GM04503 (cell line): ENCODE measurements at regions not wholly inside any gene's neighbourhood (a gene's known extent, or its start where the extent isn't known, plus 50 kb on each side); places are given as distances from the start of the nearest gene placed in this dataset.

Experiments
- DNase-seq: peaks from one replicate; pipeline ENCODE4 v3.0.0-alpha.2; 2012; ENCODE audit warnings: low read depth

GRCh38 chr15:94177112-94177511 lies 54.2 kb upstream of the MCTP2 start:
- DNase-seq: no peak

GRCh38 chr15:94175420-94175819 lies 55.9 kb upstream of the MCTP2 start:
- no peak for DNase-seq

GRCh38 chr15:94174399-94174802 lies 57.0 kb upstream of the MCTP2 start:
- DNase-seq: peak; percentile 25

- no peak for DNase-seq
Observed at GRCh38 chr15:94168250-94168649, 63.1 kb upstream of the MCTP2 start.

- DNase-seq: no peak
Observed at GRCh38 chr15:94164971-94165370, 66.4 kb upstream of the MCTP2 start.

GRCh38 chr15:94164202-94164807 lies 67.1 kb upstream of the MCTP2 start:
- no peak for DNase-seq

GRCh38 chr15:94162939-94163338 lies 68.4 kb upstream of the MCTP2 start:
- no peak for DNase-seq

- no peak for DNase-seq
Observed at GRCh38 chr15:94154255-94154654, 77.1 kb upstream of the MCTP2 start.

GRCh38 chr15:94145046-94145445 lies 86.3 kb upstream of the MCTP2 start:
- no peak for DNase-seq

GRCh38 chr15:94141802-94142201 lies 89.6 kb upstream of the MCTP2 start:
- DNase-seq: no peak

- DNase-seq: no peak
Observed at GRCh38 chr15:94135486-94136147, 95.7 kb upstream of the MCTP2 start.

- no peak for DNase-seq
Observed at GRCh38 chr15:94131875-94132274, 99.5 kb upstream of the MCTP2 start.

GRCh38 chr15:94130504-94130903 lies 100.9 kb upstream of the MCTP2 start:
- DNase-seq: no peak

- DNase-seq: no peak
Observed at GRCh38 chr15:94127006-94127405, 104.4 kb upstream of the MCTP2 start.

- no peak for DNase-seq
Observed at GRCh38 chr15:94125698-94126097, 105.7 kb upstream of the MCTP2 start.

GRCh38 chr15:94125156-94125555 lies 106.2 kb upstream of the MCTP2 start:
- DNase-seq: no peak

- DNase-seq: no peak
Observed at GRCh38 chr15:94122516-94122915, 108.8 kb upstream of the MCTP2 start.

GRCh38 chr15:94119923-94120775 lies 111.2 kb upstream of the MCTP2 start:
- peak; percentile 55 for DNase-seq

GRCh38 chr15:94119298-94119811 lies 112.0 kb upstream of the MCTP2 start:
- DNase-seq: no peak

GRCh38 chr15:94110476-94111130 lies 120.8 kb upstream of the MCTP2 start:
- DNase-seq: no peak

GRCh38 chr15:94107652-94108051 lies 123.7 kb upstream of the MCTP2 start:
- no peak for DNase-seq

GRCh38 chr15:94105760-94106159 lies 125.6 kb upstream of the MCTP2 start:
- DNase-seq: no peak
